HG03460 (cell line): ENCODE measurements at regions not wholly inside any gene's neighbourhood (a gene's known extent, or its start where the extent isn't known, plus 50 kb on each side); places are given as distances from the start of the nearest gene placed in this dataset.
"Not testable (repeated sequence)": the region's sequence is repeated elsewhere in the genome, so short reads cannot be mapped to it uniquely, and the experiment has no call there.

Experiments
- ATAC-seq: cut with Tn5 transposase; IDR thresholded peaks from one replicate; pipeline ENCODE4 v1.9.1; 2021; ENCODE audit not compliant: unreplicated experiment

GRCh38 chr2:59249441-59250306 lies 1008.5 kb upstream of the FANCL start:
- ATAC-seq, result no peak

GRCh38 chr2:59239146-59239545 lies 998.0 kb upstream of the FANCL start:
- ATAC-seq, result no peak

- ATAC-seq, result no peak
Measured at GRCh38 chr2:59237311-59237710, 996.2 kb upstream of the FANCL start.

DNA sequence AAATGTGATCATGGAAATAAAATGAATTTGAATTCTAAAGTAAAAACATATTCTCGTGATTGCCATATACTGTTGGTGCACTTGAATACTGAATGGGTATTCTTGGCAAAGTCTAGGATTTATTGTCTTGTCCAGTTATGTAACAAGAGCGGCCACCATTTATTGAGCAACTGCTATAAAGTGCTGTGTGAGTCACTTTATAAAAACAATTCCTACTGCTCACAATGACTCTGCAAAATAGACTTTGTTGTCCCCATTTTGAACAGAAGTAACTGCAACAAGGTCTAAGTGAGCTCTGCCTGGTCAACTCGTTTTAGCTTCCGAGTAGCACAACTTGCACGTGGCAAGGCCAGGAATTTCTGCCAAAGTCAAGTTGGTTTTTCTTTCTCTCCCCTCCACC lies 995.6 kb upstream of the FANCL start:
- ATAC-seq, result no peak

DNA sequence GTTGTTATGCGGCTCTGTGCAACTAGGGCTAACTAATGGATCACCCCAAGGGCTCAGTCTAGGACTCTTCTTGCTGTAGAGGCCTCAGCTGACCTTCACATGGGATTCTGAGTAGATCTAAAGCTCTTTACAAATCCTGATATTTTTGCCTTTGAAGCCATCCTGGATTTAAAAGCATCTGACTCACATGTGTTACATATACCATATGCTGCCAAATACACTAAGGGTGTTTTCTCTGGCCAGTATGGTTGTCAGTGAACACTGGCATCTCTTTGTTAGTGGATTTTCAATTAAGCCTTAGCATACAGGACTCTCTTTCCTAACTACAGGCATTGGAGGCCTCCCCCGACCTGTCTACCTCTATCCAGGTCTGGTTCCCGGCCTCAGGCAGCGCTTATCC lies 992.8 kb upstream of the FANCL start:
- no peak for ATAC-seq

GRCh38 chr2:59233448-59233847 lies 992.3 kb upstream of the FANCL start:
- ATAC-seq, result no peak

- ATAC-seq, result peak; percentile 88
Measured at GRCh38 chr2:59232394-59233165, 991.5 kb upstream of the FANCL start.

- not testable (repeated sequence) for ATAC-seq
Measured at GRCh38 chr2:59226362-59226761, 985.2 kb upstream of the FANCL start.

DNA sequence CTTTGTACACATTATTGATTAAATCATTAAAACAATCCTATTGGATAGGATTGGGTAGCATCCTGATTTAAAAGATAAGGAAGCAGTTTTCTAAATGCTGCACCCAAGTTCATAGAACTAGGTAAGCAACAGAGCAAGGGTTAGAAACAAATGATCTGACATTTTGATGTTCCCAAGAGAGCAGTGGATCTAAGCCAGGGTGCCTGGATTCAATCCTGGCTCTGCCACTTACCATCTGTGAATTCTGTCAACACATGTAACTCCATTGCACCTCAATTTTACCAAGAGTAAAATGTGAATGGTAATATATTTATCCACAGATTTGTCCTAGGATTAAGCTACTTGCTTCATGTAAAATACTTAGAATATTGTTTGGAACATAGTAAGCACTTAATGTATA lies 982.6 kb upstream of the FANCL start:
- ATAC-seq, result no peak

- ATAC-seq, result no peak
Measured at GRCh38 chr2:59217360-59217759, 976.2 kb upstream of the FANCL start.

GRCh38 chr2:59206361-59206760 lies 965.2 kb upstream of the FANCL start:
- no peak for ATAC-seq

GRCh38 chr2:59204040-59204439 lies 962.9 kb upstream of the FANCL start:
- no peak for ATAC-seq

GRCh38 chr2:59196491-59196890 lies 955.4 kb upstream of the FANCL start:
- ATAC-seq, result no peak

DNA sequence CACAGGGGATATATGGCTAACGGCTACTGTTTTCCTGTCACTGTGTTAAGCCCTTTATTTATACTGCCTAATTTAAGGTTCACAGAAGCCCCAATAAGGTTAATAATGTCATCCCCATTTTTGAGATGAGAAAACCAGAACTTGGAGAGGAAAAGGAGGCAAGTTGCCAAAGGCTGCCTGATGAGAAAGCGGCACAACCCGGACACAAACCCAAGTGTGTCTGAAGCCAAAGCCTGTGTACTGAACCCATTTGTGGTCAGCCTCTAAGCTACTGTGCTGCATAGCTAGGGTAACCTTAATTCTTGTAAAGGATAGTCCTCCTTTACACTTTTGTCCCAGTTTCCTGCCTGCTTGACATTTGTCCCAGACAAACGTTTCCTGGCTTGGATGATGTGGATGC lies 954.7 kb upstream of the FANCL start:
- no peak for ATAC-seq

DNA sequence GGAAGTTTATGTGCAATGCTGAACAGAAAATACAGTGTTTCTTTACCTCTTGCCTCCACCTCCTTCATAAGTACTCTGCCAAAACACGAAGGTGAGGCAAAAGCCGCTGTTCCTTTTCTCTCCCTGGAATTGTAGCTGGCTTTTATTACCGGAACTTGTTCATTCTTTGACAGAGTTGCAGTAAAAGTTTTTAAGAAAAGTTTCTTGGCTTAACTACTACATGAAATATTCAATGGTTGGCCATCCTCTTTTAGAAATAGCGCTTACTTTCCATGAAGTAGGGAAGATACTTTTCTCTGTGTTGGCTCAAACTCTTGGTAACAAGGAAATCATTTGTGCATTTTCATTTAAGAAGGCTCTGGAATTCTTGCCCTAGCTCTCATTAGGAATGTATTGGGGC lies 950.7 kb upstream of the FANCL start:
- ATAC-seq, result no peak

GRCh38 chr2:59190518-59190917 lies 949.4 kb upstream of the FANCL start:
- ATAC-seq, result no peak

DNA sequence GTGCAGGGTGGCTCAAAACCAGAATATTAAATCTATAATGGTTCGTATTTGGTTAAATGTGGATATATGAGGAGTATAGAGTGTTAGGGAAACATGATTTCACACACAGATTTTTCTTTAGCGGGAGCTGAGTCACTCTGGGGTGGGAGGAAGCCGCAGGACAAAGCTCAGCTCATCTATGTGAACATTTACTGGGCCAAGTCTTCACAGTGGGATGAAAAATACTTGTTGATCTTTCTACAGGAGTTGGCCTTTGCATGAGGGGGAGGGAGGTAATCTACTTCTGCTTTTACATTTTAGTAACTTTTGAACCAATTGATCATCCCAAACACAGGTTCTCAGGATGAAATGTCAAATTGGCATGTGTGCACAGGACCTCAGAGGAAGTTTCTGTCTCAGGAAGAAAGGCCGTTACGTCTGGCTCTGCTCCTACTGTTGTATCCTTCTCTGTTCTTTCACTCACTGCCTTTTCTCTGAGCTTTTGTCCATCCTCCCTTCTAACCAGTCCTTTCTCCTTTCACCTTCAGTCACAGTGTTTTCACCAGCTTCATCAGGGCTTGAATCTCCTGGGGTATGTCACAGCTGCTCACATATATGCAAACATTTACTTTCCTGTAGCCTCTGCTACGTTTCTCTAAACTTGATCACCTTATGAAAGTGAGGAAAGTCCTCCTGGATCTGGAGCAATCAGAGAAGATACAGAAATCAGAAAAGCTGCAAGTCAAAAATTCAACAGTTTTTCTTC lies 943.3 kb upstream of the FANCL start:
- ATAC-seq, result no peak

DNA sequence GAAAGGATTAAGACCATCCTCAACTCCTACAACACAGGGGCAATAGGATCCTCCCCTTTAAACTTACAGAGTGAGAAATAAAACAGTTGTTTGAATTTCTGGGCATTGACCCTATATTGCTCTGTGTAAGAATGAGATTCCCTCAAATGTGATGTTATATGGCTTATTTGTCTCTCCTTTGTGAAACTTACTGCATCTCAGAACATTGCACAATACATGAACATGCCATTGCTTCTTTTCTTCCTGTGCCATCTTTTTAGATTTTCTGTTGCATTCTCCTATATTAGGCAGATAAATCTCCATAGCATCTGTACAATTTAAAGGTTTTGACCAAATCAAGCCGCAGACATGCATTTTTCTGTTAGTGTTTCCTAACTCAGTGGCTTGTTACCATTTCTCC lies 941.9 kb upstream of the FANCL start:
- no peak for ATAC-seq

DNA sequence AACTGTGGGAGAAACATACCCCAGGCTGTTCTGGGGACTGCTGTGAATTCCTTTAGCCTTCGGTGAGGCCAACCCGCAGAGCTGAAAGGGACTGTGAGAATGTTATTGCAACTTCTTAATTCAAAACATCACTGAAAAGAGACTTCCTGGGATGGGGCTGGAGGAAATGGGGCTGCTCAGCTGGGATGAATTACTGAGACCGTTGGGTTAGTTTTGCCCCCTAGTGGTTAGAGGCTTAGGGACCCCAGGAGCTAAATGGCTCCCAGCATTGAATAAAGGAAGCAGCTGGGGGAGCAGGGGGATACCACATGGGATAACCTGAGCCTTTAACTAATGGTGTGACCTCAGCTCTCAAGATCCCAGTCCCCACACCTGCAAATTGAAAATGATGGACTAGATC lies 941.1 kb upstream of the FANCL start:
- ATAC-seq, result no peak

GRCh38 chr2:59181347-59181746 lies 940.2 kb upstream of the FANCL start:
- no peak for ATAC-seq

- no peak for ATAC-seq
Measured at GRCh38 chr2:59180621-59181020, 939.5 kb upstream of the FANCL start.

DNA sequence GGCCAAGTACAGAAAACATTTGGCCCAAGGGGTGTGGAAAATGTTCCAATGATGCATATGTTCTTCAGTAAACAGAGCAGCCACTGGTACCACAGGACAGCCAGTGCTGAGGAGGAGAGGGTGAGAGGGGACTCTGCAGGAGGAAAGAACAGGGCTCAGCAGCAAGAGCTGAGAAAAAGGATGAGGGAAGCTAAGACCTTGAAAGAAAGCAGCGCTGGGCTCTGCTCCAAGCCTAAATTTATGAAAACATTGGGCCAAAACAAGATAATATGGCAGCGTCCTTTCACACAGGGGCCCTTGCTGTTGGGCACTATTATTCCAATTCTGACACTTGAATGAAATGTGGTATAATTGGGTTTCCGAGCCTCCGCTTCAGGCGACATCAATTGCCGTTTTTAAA lies 939.0 kb upstream of the FANCL start:
- no peak for ATAC-seq
